Spleen (tissue), 11 donors: ENCODE measurements at regions not wholly inside any gene's neighbourhood (a gene's known extent, or its start where the extent isn't known, plus 50 kb on each side); places are given as distances from the start of the nearest gene placed in this dataset.

Source experiments
- DNase-seq: peaks from one replicate; pipeline ENCODE4 v3.0.0-alpha.2; 2020
- H3K27ac ChIP-seq, 8 donors: fragments of 200-600 bp; sonication (generic) in 7 of 8; 1 replicate in 4 of 8; 2 replicates in 4 of 8; pipeline versions ENCODE4 v1.5.0 to v1.8.0; 2016 to 2021; ENCODE audit warnings: inconsistent platforms in 4 of 8, mild to moderate bottlenecking in 4 of 8, moderate library complexity in 1 of 8
- H3K27me3 ChIP-seq, 7 donors: fragments of 200-600 bp; sonication (generic) in 6 of 7; replicated peaks in 1 of 7; 1 replicate in 4 of 7; 2 replicates in 3 of 7; pipeline versions ENCODE4 v1.5.0 to v1.8.0; 2016 to 2021; ENCODE audit warnings: inconsistent platforms in 3 of 7, mild to moderate bottlenecking in 1 of 7
- H3K36me3 ChIP-seq, 6 donors: fragments of 200-600 bp; sonication (generic) in 5 of 6; 1 replicate in 4 of 6; 2 replicates in 2 of 6; pipeline versions ENCODE4 v1.5.0 to v1.8.0; 2016 to 2021; ENCODE audit warnings: inconsistent platforms in 2 of 6
- H3K4me1 ChIP-seq, 6 donors: fragments of 200-600 bp; sonication (generic) in 5 of 6; 1 replicate in 3 of 6; 2 replicates in 3 of 6; pipeline versions ENCODE4 v1.5.0 to v1.8.0; 2016 to 2021; ENCODE audit warnings: inconsistent platforms in 3 of 6
- H3K4me3 ChIP-seq, 8 donors: fragments of 200-600 bp; sonication (generic) in 7 of 8; 1 replicate in 4 of 8; 2 replicates in 4 of 8; pipeline versions ENCODE4 v1.5.0 to v1.8.0; 2016 to 2021; ENCODE audit warnings: inconsistent platforms in 4 of 8, mild to moderate bottlenecking in 4 of 8, moderate library complexity in 2 of 8
- H3K9me3 ChIP-seq, 8 donors: fragments of 200-600 bp; sonication (generic) in 7 of 8; 1 replicate in 4 of 8; 2 replicates in 4 of 8; pipeline versions ENCODE4 v1.5.0 to v1.8.0; 2016 to 2021; ENCODE audit warnings: inconsistent platforms in 4 of 8
- POLR2A ChIP-seq, 3 donors: fragments of 450-650 bp; IDR thresholded peaks; one replicate each; pipeline ENCODE4 v1.5.1; 2017; ENCODE audit warnings: antibody characterized with exemption in 3 of 3, mild to moderate bottlenecking in 1 of 3
- POLR2AphosphoS5 ChIP-seq, 3 donors: sonication (generic); formaldehyde crosslinking; IDR thresholded peaks; one replicate each; pipeline ENCODE4 v1.5.1; 2017; ENCODE audit warnings: antibody characterized with exemption in 3 of 3
- WGBS, 5 donors: extraction: QIAGEN DNeasy Blood & Tissue Kit in 3 of 5; methylation state at CpG; one replicate each; pipeline versions ENCODE4 v1.1.5 to v1.1.7; 2013 to 2018; 5-methylcytosine and 5-hydroxymethylcytosine counted together
- intact Hi-C: fragments of 100-400 bp; cut with DNase I; formaldehyde crosslinking; loops from one replicate; pipeline ENCODE4 v1.15.0; 2023; ENCODE audit warnings: low total_unique reads
- TF ChIP-seq, protein P1 (sequence below), 11 experiments: fragments of 200-600 bp in 7 of 11; fragments of 450-650 bp in 4 of 11; sonication (generic) in 4 of 11; IDR thresholded peaks in 8 of 11; conservative IDR thresholded peaks in 3 of 11; 1 replicate in 7 of 11; 2 replicates in 4 of 11; pipeline versions ENCODE4 v1.4.0 to v1.8.0; 2016 to 2021; ENCODE audit warnings: antibody characterized with exemption in 11 of 11, inconsistent platforms in 4 of 11, mild to moderate bottlenecking in 1 of 11
- donor health status: healthy with polysubstance abuse.
- donor health status: DM: no; HTN: no; CAD: no; lungs with moderate emphysema.
- donor health status: DM: no; HTN: no; CAD: no.
- donor health status: Bipolar disorder and iron deficiency.
- donor health status: healthy.
- donor health status: DM: no; HTN: no; CAD: no.
- donor health status: DM: yes; HTN: yes; CAD: no.

DNA sequence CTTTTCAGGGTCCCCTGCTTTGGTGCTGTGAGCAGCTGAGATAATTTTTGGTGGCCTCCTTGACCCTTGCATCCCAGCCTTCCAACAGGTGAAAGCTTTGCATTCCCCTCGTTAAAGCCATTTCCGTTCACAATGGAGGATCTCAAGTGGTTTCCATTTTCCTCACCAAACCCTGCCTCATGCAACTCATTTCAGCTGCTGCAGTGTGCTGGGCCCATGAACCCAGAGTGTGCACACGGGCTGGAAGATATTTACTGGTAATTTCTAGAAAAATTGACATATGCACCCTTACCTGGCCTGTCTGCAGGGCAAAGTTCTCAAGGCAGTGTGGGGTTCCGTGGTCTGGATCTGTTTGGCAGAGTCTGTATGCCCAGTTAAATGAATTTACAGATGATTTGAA lies 246.8 kb upstream of the HS6ST1 start:
- TF ChIP-seq, protein P1, sequence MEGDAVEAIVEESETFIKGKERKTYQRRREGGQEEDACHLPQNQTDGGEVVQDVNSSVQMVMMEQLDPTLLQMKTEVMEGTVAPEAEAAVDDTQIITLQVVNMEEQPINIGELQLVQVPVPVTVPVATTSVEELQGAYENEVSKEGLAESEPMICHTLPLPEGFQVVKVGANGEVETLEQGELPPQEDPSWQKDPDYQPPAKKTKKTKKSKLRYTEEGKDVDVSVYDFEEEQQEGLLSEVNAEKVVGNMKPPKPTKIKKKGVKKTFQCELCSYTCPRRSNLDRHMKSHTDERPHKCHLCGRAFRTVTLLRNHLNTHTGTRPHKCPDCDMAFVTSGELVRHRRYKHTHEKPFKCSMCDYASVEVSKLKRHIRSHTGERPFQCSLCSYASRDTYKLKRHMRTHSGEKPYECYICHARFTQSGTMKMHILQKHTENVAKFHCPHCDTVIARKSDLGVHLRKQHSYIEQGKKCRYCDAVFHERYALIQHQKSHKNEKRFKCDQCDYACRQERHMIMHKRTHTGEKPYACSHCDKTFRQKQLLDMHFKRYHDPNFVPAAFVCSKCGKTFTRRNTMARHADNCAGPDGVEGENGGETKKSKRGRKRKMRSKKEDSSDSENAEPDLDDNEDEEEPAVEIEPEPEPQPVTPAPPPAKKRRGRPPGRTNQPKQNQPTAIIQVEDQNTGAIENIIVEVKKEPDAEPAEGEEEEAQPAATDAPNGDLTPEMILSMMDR (IDR thresholded peaks at IDR 0.05 in 8 of 11, conservative IDR thresholded peaks at IDR 0.05 in 3 of 11) = no peak
- no peak for TF ChIP-seq POLR2AphosphoS5 (IDR thresholded peaks at IDR 0.05)
- TF ChIP-seq POLR2A (IDR thresholded peaks at IDR 0.05) = no peak
- Histone ChIP-seq H3K36me3 (no peaks in the 10 kb centered on the region), H3K27me3 (no peaks in the 10 kb centered on the region), H3K27ac (no peak overlapping the region), H3K9me3 (no peaks in the 10 kb centered on the region), H3K4me3 (no peak overlapping the region), H3K4me1 (peaks cover 0 to 6% (median 0%) of the 10 kb centered on the region in 6 donors)
- intact Hi-C loops = no loop called here
- no peak for DNase-seq
- WGBS, 5 donors = 83 to 92% (median 84%) methylated on average over 4 of the region's 4 CpGs

- Histone ChIP-seq H3K4me3 (no peak overlapping the region), H3K4me1 (peaks cover 0 to 6% (median 0%) of the 10 kb centered on the region in 6 donors), H3K36me3 (no peaks in the 10 kb centered on the region), H3K9me3 (no peaks in the 10 kb centered on the region), H3K27ac (no peak overlapping the region), H3K27me3 (no peaks in the 10 kb centered on the region)
- 78 to 95% (median 86%) methylated on average over 1 of the region's 1 CpG for WGBS, 5 donors
- intact Hi-C loops = no loop called here
- DNase-seq = no peak
- TF ChIP-seq, protein P1 (IDR thresholded peaks at IDR 0.05 in 8 of 11, conservative IDR thresholded peaks at IDR 0.05 in 3 of 11) = no peak
- TF ChIP-seq POLR2AphosphoS5 (IDR thresholded peaks at IDR 0.05) = no peak
- no peak for TF ChIP-seq POLR2A (IDR thresholded peaks at IDR 0.05)
These were observed 248.0 kb upstream of the HS6ST1 start for GRCh38 chr2:128566671-128567070.

- DNase-seq = no peak
- no peak overlapping the region for H3K27ac ChIP-seq
- H3K4me1 ChIP-seq = peaks cover 0 to under 1% (median 0%) of the 10 kb centered on the region in 6 donors
- H3K4me3 ChIP-seq = no peak overlapping the region
- intact Hi-C loops = no loop called here
- WGBS, 5 donors = 72 to 91% (median 82%) methylated on average over 5 of the region's 5 CpGs
- H3K27me3 ChIP-seq = no peaks in the 10 kb centered on the region
- H3K36me3 ChIP-seq = no peaks in the 10 kb centered on the region
- TF ChIP-seq, protein P1 (IDR thresholded peaks at IDR 0.05 in 8 of 11, conservative IDR thresholded peaks at IDR 0.05 in 3 of 11) = no peak
- TF ChIP-seq POLR2A (IDR thresholded peaks at IDR 0.05) (no peak), POLR2AphosphoS5 (IDR thresholded peaks at IDR 0.05) (no peak)
- no peaks in the 10 kb centered on the region for H3K9me3 ChIP-seq
These were observed 249.4 kb upstream of the HS6ST1 start for GRCh38 chr2:128568106-128568505.

DNA sequence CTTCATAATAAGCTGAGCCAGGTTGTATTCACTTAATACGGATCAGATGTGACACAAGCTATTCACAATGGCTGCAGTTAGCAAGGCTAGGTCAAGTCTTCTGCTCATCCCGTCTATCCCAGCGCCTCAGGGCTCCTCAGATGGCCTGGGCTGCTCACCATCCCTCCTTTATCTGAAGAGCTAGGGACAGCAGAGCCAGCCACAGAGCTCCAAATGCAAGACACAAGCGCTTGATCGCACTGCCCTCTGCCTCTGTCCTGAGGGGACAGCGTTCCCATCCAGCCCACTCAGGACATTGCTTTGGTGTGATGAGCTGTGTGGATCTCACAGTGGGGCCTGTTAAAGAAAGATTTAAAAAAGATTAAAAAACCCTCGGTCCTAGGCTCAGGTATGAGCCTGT lies 254.4 kb upstream of the HS6ST1 start:
- Histone ChIP-seq H3K27ac (no peak overlapping the region), H3K27me3 (no peaks in the 10 kb centered on the region), H3K9me3 (no peaks in the 10 kb centered on the region), H3K4me1 (no peaks in the 10 kb centered on the region), H3K4me3 (no peak overlapping the region), H3K36me3 (no peaks in the 10 kb centered on the region)
- TF ChIP-seq POLR2A (IDR thresholded peaks at IDR 0.05) (no peak), POLR2AphosphoS5 (IDR thresholded peaks at IDR 0.05) (no peak)
- TF ChIP-seq, protein P1 (IDR thresholded peaks at IDR 0.05 in 8 of 11, conservative IDR thresholded peaks at IDR 0.05 in 3 of 11) = no peak
- no peak for DNase-seq
- 86 to 96% (median 87%) methylated on average over 7 of the region's 7 CpGs for WGBS, 5 donors
- intact Hi-C loops = no loop called here
